ENCODE measurements at regions not wholly inside any gene's neighbourhood (a gene's known extent, or its start where the extent isn't known, plus 50 kb on each side); places are given as distances from the start of the nearest gene placed in this dataset.
A peak's percentile ranks its signal among the peaks of the same experiment; 100 is the strongest.

GRCh38 chr2:196368546-196369225 lies 197.3 kb upstream of the STK17B start:
- DNase-seq (no peak), ATAC-seq (ENCODE audit: poor library complexity) (no peak)
- intact Hi-C loops (cut with DNase I) = no loop called here

GRCh38 chr2:196369967-196370366 lies 198.6 kb upstream of the STK17B start:
- intact Hi-C loops (cut with DNase I) = no loop called here
- no peak for DNase-seq
- ATAC-seq (ENCODE audit: poor library complexity) = no peak

GRCh38 chr2:196370381-196370780 lies 199.0 kb upstream of the STK17B start:
- no peak for DNase-seq
- intact Hi-C loops (cut with DNase I) = no loop called here
- ATAC-seq (ENCODE audit: poor library complexity) = no peak

GRCh38 chr2:196372276-196372809 lies 201.0 kb upstream of the STK17B start:
- DNase-seq (no peak), ATAC-seq (ENCODE audit: poor library complexity) (peak; percentile 7)
- intact Hi-C loops (cut with DNase I) = no loop called here

GRCh38 chr2:196372811-196373664 lies 201.7 kb upstream of the STK17B start:
- peak; percentile 82 for ATAC-seq (ENCODE audit: poor library complexity)
- no peak for DNase-seq
- intact Hi-C loops (cut with DNase I) = no loop called here

GRCh38 chr2:196376984-196377877 lies 205.9 kb upstream of the STK17B start:
- ATAC-seq (ENCODE audit: poor library complexity) = no peak
- intact Hi-C loops (cut with DNase I) = no loop called here
- no peak for DNase-seq

GRCh38 chr2:196379600-196379999 lies 208.2 kb upstream of the STK17B start:
- ATAC-seq (ENCODE audit: poor library complexity) (no peak), DNase-seq (no peak)
- intact Hi-C loops (cut with DNase I) = no loop called here

GRCh38 chr2:196380098-196380497 lies 208.7 kb upstream of the STK17B start:
- DNase-seq = no peak
- peak; percentile 61 for ATAC-seq (ENCODE audit: poor library complexity)
- intact Hi-C loops (cut with DNase I) = no loop called here

- intact Hi-C loops (cut with DNase I) = no loop called here
Observed at GRCh38 chr2:196380575-196380974, 209.2 kb upstream of the STK17B start.

GRCh38 chr2:196381464-196381863 lies 210.1 kb upstream of the STK17B start:
- ATAC-seq (ENCODE audit: poor library complexity) = no peak
- intact Hi-C loops (cut with DNase I) = no loop called here
- DNase-seq = no peak

More at GRCh38 chr2:196380575-196380974, 209.2 kb upstream of the STK17B start:
- no peak for DNase-seq
- peak; percentile 83 for ATAC-seq (ENCODE audit: poor library complexity)

GRCh38 chr2:196383799-196384198 lies 212.4 kb upstream of the STK17B start:
- ATAC-seq (ENCODE audit: poor library complexity) = no peak
- intact Hi-C loops (cut with DNase I) = no loop called here
- DNase-seq = no peak

- ATAC-seq (ENCODE audit: poor library complexity) = no peak
- intact Hi-C loops (cut with DNase I) = no loop called here
- DNase-seq = no peak
Observed at GRCh38 chr2:196384729-196385128, 213.4 kb upstream of the STK17B start.

GRCh38 chr2:196389670-196390069 lies 218.3 kb upstream of the STK17B start:
- DNase-seq = no peak
- intact Hi-C loops (cut with DNase I) = no loop called here

GRCh38 chr2:196390243-196391148 lies 219.1 kb upstream of the STK17B start:
- intact Hi-C loops (cut with DNase I) = no loop called here
- ATAC-seq (ENCODE audit: poor library complexity) (no peak), DNase-seq (no peak)

More at GRCh38 chr2:196389670-196390069, 218.3 kb upstream of the STK17B start:
- no peak for ATAC-seq (ENCODE audit: poor library complexity)

GRCh38 chr2:196391149-196391479 lies 219.7 kb upstream of the STK17B start:
- DNase-seq (no peak), ATAC-seq (ENCODE audit: poor library complexity) (no peak)
- intact Hi-C loops (cut with DNase I) = no loop called here

- DNase-seq (no peak), ATAC-seq (ENCODE audit: poor library complexity) (peak; percentile 14)
- intact Hi-C loops (cut with DNase I) = no loop called here
Observed at GRCh38 chr2:196399096-196399495, 227.7 kb upstream of the STK17B start.

- ATAC-seq (ENCODE audit: poor library complexity) (peak; percentile 89), DNase-seq (no peak)
- intact Hi-C loops (cut with DNase I) = no loop called here
Observed at GRCh38 chr2:196399722-196400691, 228.6 kb upstream of the STK17B start.

Data from Right ventricle myocardium superior (tissue), 1 donor.